ENCODE measurements at regions not wholly inside any gene's neighbourhood (a gene's known extent, or its start where the extent isn't known, plus 50 kb on each side); places are given as distances from the start of the nearest gene placed in this dataset.

- Mint-ChIP-seq H3K27me3 (ENCODE audit: low read depth in 2 of 2) (no peaks in the 10 kb centered on the region), H3K9me3 (no peaks in the 10 kb centered on the region), H3K4me3 (no peak overlapping the region), H3K27ac (no peak overlapping the region), H3K36me3 (no peaks in the 10 kb centered on the region), H3K4me1 (no peaks in the 10 kb centered on the region)
- WGBS (ENCODE audit: insufficient coverage) = 75% methylated on average over 1 of the region's 1 CpG
- no peak for DNase-seq
- ATAC-seq = no peak
- Histone ChIP-seq H3K9me3 (ENCODE audit: control insufficient read depth, insufficient read depth, low read length) (no peaks in the 10 kb centered on the region), H3K36me3 (ENCODE audit: control insufficient read depth, insufficient read depth, low read length) (no peaks in the 10 kb centered on the region), H3K27ac (ENCODE audit: low read length) (no peak overlapping the region), H3K27me3 (ENCODE audit: control insufficient read depth, insufficient read depth, low read length) (no peaks in the 10 kb centered on the region), H3K4me3 (ENCODE audit: low read length) (no peak overlapping the region), H3K4me1 (ENCODE audit: control insufficient read depth, insufficient read depth, low read length) (no peaks in the 10 kb centered on the region)
- intact Hi-C loops (cut with micrococcal nuclease) = no loop called here
- no peak for TF ChIP-seq CTCF (IDR thresholded peaks at IDR 0.05)
Measured at GRCh38 chr12:105479710-105480109, 149.2 kb downstream of the C12orf75 start.

DNA sequence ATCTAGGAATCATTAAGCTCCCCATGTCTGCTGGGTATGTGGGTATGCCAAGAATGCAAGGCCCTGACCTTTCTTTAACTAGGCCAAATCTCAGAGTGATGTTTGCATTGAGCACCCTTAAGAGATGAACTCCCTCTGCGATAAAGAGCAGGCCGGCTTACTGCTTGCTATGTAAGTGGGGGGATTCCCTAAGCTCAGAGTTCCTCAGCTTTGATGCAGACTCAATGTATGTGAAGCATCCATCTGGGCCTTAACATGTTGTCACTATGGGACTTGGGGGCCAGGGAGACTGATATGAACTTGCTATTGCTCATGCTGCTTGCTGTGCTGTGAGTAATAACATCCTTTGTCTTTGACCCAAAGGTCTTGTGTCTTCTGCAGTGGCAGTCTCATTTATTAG is 149.7 kb downstream of the C12orf75 start:
- Mint-ChIP-seq H3K9me3 (no peaks in the 10 kb centered on the region), H3K27ac (no peak overlapping the region), H3K36me3 (no peaks in the 10 kb centered on the region), H3K27me3 (ENCODE audit: low read depth in 2 of 2) (no peaks in the 10 kb centered on the region), H3K4me3 (no peak overlapping the region), H3K4me1 (no peaks in the 10 kb centered on the region)
- ATAC-seq (no peak), DNase-seq (no peak)
- Histone ChIP-seq H3K9me3 (ENCODE audit: control insufficient read depth, insufficient read depth, low read length) (no peaks in the 10 kb centered on the region), H3K27me3 (ENCODE audit: control insufficient read depth, insufficient read depth, low read length) (no peaks in the 10 kb centered on the region), H3K4me1 (ENCODE audit: control insufficient read depth, insufficient read depth, low read length) (no peaks in the 10 kb centered on the region), H3K4me3 (ENCODE audit: low read length) (no peak overlapping the region), H3K36me3 (ENCODE audit: control insufficient read depth, insufficient read depth, low read length) (no peaks in the 10 kb centered on the region), H3K27ac (ENCODE audit: low read length) (no peak overlapping the region)
- intact Hi-C loops (cut with micrococcal nuclease) = no loop called here
- 100% methylated on average over 2 of the region's 2 CpGs for WGBS (ENCODE audit: insufficient coverage)
- TF ChIP-seq CTCF (IDR thresholded peaks at IDR 0.05) = no peak

GRCh38 chr12:105481392-105482300 is 151.2 kb downstream of the C12orf75 start:
- Histone ChIP-seq H3K27me3 (ENCODE audit: control insufficient read depth, insufficient read depth, low read length) (no peaks in the 10 kb centered on the region), H3K36me3 (ENCODE audit: control insufficient read depth, insufficient read depth, low read length) (no peaks in the 10 kb centered on the region), H3K27ac (ENCODE audit: low read length) (no peak overlapping the region), H3K4me3 (ENCODE audit: low read length) (no peak overlapping the region), H3K9me3 (ENCODE audit: control insufficient read depth, insufficient read depth, low read length) (no peaks in the 10 kb centered on the region), H3K4me1 (ENCODE audit: control insufficient read depth, insufficient read depth, low read length) (no peaks in the 10 kb centered on the region)
- ATAC-seq (no peak), DNase-seq (no peak)
- H3K9me3 Mint-ChIP-seq = no peaks in the 10 kb centered on the region
- no peaks in the 10 kb centered on the region for H3K36me3 Mint-ChIP-seq
- no peaks in the 10 kb centered on the region for H3K4me1 Mint-ChIP-seq
- WGBS (ENCODE audit: insufficient coverage) = 92% methylated on average over 8 of the region's 8 CpGs
- intact Hi-C loops (cut with micrococcal nuclease) = no loop called here
- no peak overlapping the region for H3K27ac Mint-ChIP-seq
- no peak overlapping the region for H3K4me3 Mint-ChIP-seq
- TF ChIP-seq CTCF (IDR thresholded peaks at IDR 0.05) = no peak
- no peaks in the 10 kb centered on the region for H3K27me3 Mint-ChIP-seq (ENCODE audit: low read depth in 2 of 2)

DNA sequence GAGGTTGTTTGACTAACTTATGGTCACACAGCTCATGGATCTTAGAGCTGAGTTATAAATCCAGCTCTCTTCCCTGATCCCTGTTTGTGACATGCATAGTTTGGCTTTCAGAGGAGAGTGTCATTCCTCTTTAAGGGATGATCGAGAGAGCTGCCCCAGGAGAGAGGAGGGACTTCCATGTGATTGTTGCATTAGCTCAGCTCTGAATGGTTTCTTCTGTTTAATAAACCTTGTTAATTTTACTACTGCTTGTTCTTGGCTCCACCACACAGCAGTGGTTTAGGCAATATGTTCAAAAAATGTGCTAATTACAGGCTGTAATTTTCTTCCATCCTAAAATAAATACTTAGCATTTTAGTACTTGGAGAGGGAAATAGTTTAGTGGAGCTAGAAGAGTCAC is 152.5 kb downstream of the C12orf75 start:
- Histone ChIP-seq H3K9me3 (ENCODE audit: control insufficient read depth, insufficient read depth, low read length) (no peaks in the 10 kb centered on the region), H3K27me3 (ENCODE audit: control insufficient read depth, insufficient read depth, low read length) (no peaks in the 10 kb centered on the region), H3K4me3 (ENCODE audit: low read length) (no peak overlapping the region), H3K4me1 (ENCODE audit: control insufficient read depth, insufficient read depth, low read length) (no peaks in the 10 kb centered on the region), H3K27ac (ENCODE audit: low read length) (no peak overlapping the region), H3K36me3 (ENCODE audit: control insufficient read depth, insufficient read depth, low read length) (no peaks in the 10 kb centered on the region)
- no peaks in the 10 kb centered on the region for H3K4me1 Mint-ChIP-seq
- intact Hi-C loops (cut with micrococcal nuclease) = no loop called here
- ATAC-seq = no peak
- no peak for DNase-seq
- no peak for TF ChIP-seq CTCF (IDR thresholded peaks at IDR 0.05)
- H3K27ac Mint-ChIP-seq = no peak overlapping the region
- WGBS (ENCODE audit: insufficient coverage) = 71% methylated on average over 1 of the region's 1 CpG
- H3K27me3 Mint-ChIP-seq (ENCODE audit: low read depth in 2 of 2) = no peaks in the 10 kb centered on the region
- H3K9me3 Mint-ChIP-seq = no peaks in the 10 kb centered on the region
- no peaks in the 10 kb centered on the region for H3K36me3 Mint-ChIP-seq
- no peak overlapping the region for H3K4me3 Mint-ChIP-seq

All from natural killer cell (primary cell).